Activated naive CD8-positive, alpha-beta T cell treated with anti-CD3 and anti-CD28 coated beads, Interleukin-2, amount 50 U/mL, for 24 hours (primary cell): ENCODE measurements at regions not wholly inside any gene's neighbourhood (a gene's known extent, or its start where the extent isn't known, plus 50 kb on each side); places are given as distances from the start of the nearest gene placed in this dataset.

Source experiments
- ATAC-seq: fragments of 150-1000 bp; cut with Tn5 transposase; one replicate; pipeline ENCODE4 v1.10.0; 2021
- DNase-seq: peaks from one replicate; pipeline ENCODE4 v3.0.0; 2021
- H3K27ac Mint-ChIP-seq: one replicate; pipeline ENCODE4 v1.8.0; 2021; ENCODE audit warnings: mild to moderate bottlenecking, mixed read lengths
- H3K27me3 Mint-ChIP-seq: one replicate; pipeline ENCODE4 v1.8.0; 2021; ENCODE audit warnings: mixed read lengths
- H3K36me3 Mint-ChIP-seq: one replicate; pipeline ENCODE4 v1.8.0; 2021; ENCODE audit warnings: low read depth, mixed read lengths
- H3K4me1 Mint-ChIP-seq: one replicate; pipeline ENCODE4 v1.8.0; 2021; ENCODE audit warnings: mixed read lengths
- H3K4me3 Mint-ChIP-seq: one replicate; pipeline ENCODE4 v1.8.0; 2021; ENCODE audit warnings: mild to moderate bottlenecking, moderate library complexity, mixed read lengths
- H3K9me3 Mint-ChIP-seq: one replicate; pipeline ENCODE4 v1.8.0; 2021; ENCODE audit warnings: mixed read lengths

DNA sequence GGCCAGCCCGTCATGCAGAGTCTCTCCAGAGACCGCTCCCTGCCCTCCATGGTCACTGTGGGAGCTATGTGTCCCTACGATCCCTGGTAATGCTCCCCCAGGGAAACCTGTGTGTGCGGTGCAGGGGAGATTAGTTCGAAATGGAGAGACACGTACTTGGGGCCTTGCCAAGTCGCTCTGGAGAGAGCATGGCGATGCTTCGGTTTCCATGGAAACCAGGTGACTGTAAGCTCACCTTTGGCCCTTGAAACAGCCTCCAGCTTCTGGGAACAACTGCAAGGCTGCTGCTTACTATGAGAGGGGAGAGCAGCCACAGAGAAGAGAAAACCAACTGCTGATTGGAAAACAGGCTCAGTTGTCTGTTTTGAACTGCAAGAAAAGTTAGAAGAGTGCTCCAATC lies 879.7 kb upstream of the EEF2KMT start:
- Mint-ChIP-seq H3K4me1 (no peaks in the 10 kb centered on the region), H3K27me3 (peaks cover 2% of the 10 kb centered on the region), H3K9me3 (peaks cover 13% of the 10 kb centered on the region), H3K27ac (no peak overlapping the region), H3K4me3 (no peak overlapping the region), H3K36me3 (no peaks in the 10 kb centered on the region)
- DNase-seq = no peak
- ATAC-seq = no peak

DNA sequence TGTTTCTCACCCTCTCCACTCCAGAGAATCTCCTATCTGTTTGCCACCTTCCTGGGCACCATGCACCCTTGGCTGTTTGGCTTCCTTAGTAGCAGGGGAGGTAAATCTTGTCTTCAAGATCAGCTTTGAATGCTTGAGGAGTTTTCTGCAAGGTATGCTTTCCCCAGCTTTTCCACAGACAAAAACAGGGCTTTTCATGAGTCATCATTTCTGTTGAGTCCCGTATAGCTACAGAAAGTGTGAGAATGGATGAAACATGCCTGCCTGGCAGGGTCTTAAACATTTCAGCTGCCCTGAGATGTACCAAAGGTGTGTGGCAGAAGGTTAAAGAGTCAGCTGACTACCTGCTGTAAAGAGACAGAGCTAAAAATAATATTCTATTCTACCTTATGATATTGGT lies 875.2 kb upstream of the EEF2KMT start:
- Mint-ChIP-seq H3K27me3 (no peaks in the 10 kb centered on the region), H3K4me1 (no peaks in the 10 kb centered on the region)

DNA sequence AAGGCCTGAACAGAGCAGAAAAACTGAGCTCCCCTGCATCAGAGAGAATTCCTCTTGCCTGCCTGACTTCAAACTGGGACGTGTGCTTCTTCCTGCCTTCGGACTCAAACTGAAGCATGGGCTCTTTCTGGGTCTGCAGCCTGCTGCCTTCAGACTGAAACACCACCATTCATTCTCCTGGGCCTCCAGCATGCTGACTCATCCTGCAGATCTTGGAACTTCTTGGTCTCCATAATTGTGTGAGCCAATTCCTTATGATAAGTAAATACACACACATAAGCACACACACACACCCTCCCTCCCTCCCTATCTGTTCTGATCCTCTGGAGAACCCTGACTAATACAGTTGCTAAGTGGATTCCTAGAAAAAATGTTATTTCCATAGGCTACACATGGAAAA lies 874.3 kb upstream of the EEF2KMT start:
- no peak overlapping the region for H3K27ac Mint-ChIP-seq
- H3K9me3 Mint-ChIP-seq = peaks cover 24% of the 10 kb centered on the region
- no peaks in the 10 kb centered on the region for H3K27me3 Mint-ChIP-seq
- no peaks in the 10 kb centered on the region for H3K4me1 Mint-ChIP-seq
- H3K36me3 Mint-ChIP-seq = no peaks in the 10 kb centered on the region
- no peak overlapping the region for H3K4me3 Mint-ChIP-seq
- DNase-seq = no peak
- ATAC-seq = no peak

More for the DNA sequence above, 875.2 kb upstream of the EEF2KMT start:
- Mint-ChIP-seq H3K27ac (no peak overlapping the region), H3K4me3 (no peak overlapping the region), H3K9me3 (peaks cover 24% of the 10 kb centered on the region), H3K36me3 (no peaks in the 10 kb centered on the region)
- no peak for DNase-seq
- no peak for ATAC-seq

DNA sequence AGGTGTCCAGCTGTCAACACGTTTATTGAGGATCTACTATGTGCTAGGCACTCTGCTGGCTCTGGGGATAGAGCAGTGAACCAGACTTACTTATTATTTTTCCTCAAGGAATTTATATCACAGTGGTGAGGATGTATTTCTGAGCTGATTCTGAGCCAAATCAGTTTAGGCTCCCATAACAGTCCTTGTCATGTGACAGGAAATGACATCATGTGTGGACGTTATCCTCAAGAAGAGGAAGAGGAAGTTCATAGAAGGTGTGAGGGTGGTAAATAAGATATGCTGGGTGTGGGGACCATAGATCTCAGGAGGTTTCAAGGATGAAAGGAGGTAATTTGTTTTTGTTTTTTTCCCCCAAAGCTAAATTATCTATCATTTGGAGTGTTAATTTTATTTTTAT lies 873.5 kb upstream of the EEF2KMT start:
- Mint-ChIP-seq H3K9me3 (peaks cover 24% of the 10 kb centered on the region), H3K27me3 (no peaks in the 10 kb centered on the region), H3K4me3 (no peak overlapping the region), H3K36me3 (no peaks in the 10 kb centered on the region), H3K4me1 (no peaks in the 10 kb centered on the region), H3K27ac (no peak overlapping the region)
- DNase-seq = no peak
- ATAC-seq = no peak

DNA sequence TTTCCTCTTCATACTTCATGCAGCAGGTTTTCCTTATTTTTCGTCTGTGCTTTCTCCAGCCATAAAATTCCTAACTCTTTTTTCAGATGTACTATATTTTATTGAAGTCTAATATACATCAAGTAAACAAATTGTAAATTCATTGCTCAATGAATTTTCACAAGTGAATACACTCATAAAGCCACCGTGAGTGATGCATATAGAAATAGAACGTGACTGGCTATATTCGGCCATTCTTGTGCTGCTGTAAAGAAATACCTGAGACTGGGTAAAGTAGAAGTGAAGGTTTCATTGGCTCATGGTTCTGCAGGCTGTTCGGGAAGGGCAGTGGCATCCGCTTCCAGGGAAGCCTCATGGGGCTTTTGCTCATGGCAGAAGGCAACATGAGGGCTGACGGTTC lies 868.4 kb upstream of the EEF2KMT start:
- H3K27ac Mint-ChIP-seq = no peak overlapping the region

DNA sequence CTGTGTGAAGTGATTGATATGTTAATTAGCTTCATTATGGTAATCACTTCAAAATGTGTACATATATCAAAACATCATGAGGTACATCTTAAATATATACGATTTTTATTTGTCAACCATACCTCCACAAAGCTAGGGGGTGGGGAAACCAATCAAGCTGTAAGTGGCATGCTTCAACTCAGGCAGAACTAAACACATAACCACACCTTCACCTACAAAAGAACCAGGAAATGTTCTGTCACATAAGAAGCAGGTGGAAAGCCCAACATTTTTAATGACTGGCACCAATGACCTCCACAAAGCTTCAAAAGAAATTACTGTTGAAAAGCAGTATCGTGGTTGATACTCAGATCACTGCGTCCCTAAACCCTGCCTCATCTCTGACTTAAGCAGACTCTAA lies 867.7 kb upstream of the EEF2KMT start:
- no peak overlapping the region for H3K27ac Mint-ChIP-seq
- H3K9me3 Mint-ChIP-seq = peaks cover 19% of the 10 kb centered on the region
- no peaks in the 10 kb centered on the region for H3K4me1 Mint-ChIP-seq
- DNase-seq (no peak), ATAC-seq (no peak)
- no peaks in the 10 kb centered on the region for H3K27me3 Mint-ChIP-seq
- H3K4me3 Mint-ChIP-seq = no peak overlapping the region
- H3K36me3 Mint-ChIP-seq = no peaks in the 10 kb centered on the region

More for the DNA sequence above, 868.4 kb upstream of the EEF2KMT start:
- no peak overlapping the region for H3K4me3 Mint-ChIP-seq
- H3K9me3 Mint-ChIP-seq = peaks cover 18% of the 10 kb centered on the region
- H3K27me3 Mint-ChIP-seq = no peaks in the 10 kb centered on the region
- H3K36me3 Mint-ChIP-seq = no peaks in the 10 kb centered on the region
- H3K4me1 Mint-ChIP-seq = no peaks in the 10 kb centered on the region
- no peak for DNase-seq
- no peak for ATAC-seq

DNA sequence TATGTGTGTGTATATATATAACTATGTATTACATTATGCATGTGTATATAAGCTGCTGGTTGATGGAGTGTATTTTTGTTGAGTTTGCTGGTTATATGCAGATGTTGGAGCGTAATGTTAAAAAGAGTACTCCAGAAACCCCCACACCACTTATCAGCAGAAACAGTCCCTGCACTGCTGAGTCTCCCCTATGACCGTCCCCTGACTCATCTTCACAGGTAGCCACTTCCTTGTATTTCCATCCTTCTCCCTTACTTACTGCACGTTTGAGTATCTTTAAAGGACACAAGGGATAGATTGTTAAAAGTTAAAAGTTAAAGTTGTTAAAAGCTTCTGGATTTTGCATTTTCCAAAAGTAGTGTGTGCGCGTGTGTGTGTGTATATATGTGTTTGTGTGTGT lies 853.9 kb upstream of the EEF2KMT start:
- H3K27ac Mint-ChIP-seq = no peak overlapping the region
- no peak overlapping the region for H3K4me3 Mint-ChIP-seq
- no peaks in the 10 kb centered on the region for H3K27me3 Mint-ChIP-seq
- DNase-seq = no peak
- H3K36me3 Mint-ChIP-seq = no peaks in the 10 kb centered on the region
- ATAC-seq = no peak
- H3K9me3 Mint-ChIP-seq = peaks cover 4% of the 10 kb centered on the region
- H3K4me1 Mint-ChIP-seq = no peaks in the 10 kb centered on the region

DNA sequence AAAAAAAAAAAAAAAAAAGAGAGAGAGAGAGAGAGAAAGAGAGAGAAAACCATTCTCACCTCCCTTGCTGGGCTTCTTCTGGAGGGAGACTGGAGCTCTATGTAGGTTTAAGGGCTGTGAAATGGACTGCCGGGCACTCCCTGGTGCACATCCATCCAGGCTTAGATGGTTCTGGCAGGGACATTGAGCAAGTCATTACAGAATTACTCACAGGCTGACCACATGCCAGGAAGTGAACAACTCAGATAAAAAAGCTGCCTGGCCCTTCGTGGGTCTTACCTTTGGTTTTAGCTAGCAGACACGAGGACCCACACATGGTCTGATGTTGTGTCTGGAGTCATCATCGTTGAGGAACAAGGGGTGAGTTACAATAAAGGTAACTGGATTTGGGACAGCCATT lies 847.4 kb upstream of the EEF2KMT start:
- no peaks in the 10 kb centered on the region for H3K36me3 Mint-ChIP-seq
- no peak overlapping the region for H3K27ac Mint-ChIP-seq
- H3K27me3 Mint-ChIP-seq = no peaks in the 10 kb centered on the region
- no peak for ATAC-seq
- H3K9me3 Mint-ChIP-seq = peaks cover 38% of the 10 kb centered on the region
- no peak overlapping the region for H3K4me3 Mint-ChIP-seq
- H3K4me1 Mint-ChIP-seq = no peaks in the 10 kb centered on the region
- no peak for DNase-seq

DNA sequence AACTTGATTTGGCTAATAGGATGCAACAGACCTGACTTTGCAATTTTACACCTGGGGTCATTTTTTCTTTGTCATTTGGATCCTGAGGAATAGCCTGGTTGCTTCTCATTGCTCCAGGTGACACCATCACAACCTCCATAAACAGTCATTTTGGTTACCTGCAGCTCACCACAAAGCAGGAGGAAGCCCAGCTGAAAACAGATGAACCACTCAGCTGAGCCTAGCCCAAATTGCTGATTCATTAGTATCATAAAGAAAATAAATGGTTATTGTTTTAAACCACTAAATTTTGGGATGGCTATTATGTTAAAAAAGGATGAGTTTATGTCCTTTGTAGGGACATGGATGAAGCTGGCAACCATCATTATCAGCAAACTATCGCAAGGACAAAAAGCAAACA lies 841.0 kb upstream of the EEF2KMT start:
- H3K9me3 Mint-ChIP-seq = peaks cover 39% of the 10 kb centered on the region
- no peaks in the 10 kb centered on the region for H3K27me3 Mint-ChIP-seq
- no peak overlapping the region for H3K4me3 Mint-ChIP-seq
- H3K4me1 Mint-ChIP-seq = no peaks in the 10 kb centered on the region
- no peaks in the 10 kb centered on the region for H3K36me3 Mint-ChIP-seq
- DNase-seq (no peak), ATAC-seq (no peak)
- H3K27ac Mint-ChIP-seq = no peak overlapping the region

DNA sequence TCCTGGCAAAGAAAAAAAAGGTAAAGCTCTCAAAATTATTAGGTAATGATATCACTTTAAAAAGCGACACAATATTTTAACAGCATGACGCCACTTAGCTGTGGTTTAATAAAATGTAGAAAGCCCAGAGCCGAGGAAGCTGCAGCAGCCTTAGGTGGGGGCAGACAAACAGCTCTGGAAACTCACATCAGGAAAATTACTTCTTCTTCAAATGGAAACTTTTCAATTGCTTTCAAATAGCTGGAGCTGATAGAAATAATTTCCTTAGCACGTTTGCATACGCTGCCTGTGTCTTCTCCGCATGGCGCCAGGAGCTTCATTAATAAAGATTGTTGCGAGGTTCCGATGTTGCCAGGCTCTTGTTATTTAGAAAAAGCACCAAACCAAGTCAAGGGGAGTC lies 835.3 kb upstream of the EEF2KMT start:
- DNase-seq = no peak
- no peaks in the 10 kb centered on the region for H3K36me3 Mint-ChIP-seq
- no peak for ATAC-seq
- H3K9me3 Mint-ChIP-seq = peaks cover 19% of the 10 kb centered on the region
- H3K27me3 Mint-ChIP-seq = no peaks in the 10 kb centered on the region
- no peak overlapping the region for H3K27ac Mint-ChIP-seq
- H3K4me3 Mint-ChIP-seq = no peak overlapping the region
- no peaks in the 10 kb centered on the region for H3K4me1 Mint-ChIP-seq

DNA sequence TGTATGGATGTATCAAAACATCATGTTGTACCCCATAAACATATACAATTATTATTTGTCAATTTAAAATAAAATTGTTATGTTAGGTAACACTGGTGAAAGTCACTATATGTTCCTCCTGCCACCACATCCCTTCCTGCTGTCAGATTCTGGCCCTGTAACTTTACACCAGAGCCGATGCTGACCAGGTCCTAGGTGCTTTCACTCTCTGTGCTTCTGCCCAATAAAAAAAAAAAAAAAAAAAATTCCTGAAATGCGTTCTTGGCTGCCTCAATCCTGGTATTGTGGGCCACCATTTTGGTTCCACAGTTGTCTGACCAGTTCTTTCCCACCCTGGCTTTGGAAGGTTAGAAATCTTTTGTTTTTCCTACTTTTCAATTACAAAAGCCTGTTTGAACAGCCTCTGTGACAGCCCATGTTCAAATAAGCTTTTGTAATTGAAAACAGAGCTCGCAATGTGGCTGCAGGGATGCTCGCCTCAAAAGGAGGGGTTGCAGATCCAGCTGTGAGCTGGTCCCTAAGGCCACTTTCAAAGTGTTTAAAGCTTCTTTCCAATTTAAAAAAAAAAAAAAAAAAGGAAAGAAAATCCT lies 831.0 kb upstream of the EEF2KMT start:
- Mint-ChIP-seq H3K4me1 (no peaks in the 10 kb centered on the region), H3K9me3 (peaks cover 24% of the 10 kb centered on the region), H3K4me3 (no peak overlapping the region), H3K36me3 (no peaks in the 10 kb centered on the region), H3K27me3 (no peaks in the 10 kb centered on the region), H3K27ac (no peak overlapping the region)
- no peak for DNase-seq
- ATAC-seq = no peak

DNA sequence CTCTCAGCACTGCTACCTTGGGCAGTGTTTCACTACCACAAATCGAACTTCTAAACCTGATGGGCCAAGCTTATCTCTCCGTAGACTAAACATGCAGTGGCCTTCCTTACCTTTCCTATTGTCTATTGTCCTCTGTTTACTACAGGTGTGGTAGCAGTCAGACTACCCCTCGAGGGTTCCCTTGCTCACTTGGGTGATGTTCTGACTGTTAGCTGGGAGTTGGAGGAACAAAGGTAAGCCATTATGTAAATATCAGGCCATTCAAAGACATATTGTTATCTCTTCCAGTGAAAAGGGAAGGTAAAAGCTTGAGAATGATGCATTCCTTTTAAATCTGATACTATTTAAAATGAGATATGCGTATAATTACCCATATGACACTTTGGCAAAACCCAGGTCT lies 828.3 kb upstream of the EEF2KMT start:
- no peak for ATAC-seq

DNA sequence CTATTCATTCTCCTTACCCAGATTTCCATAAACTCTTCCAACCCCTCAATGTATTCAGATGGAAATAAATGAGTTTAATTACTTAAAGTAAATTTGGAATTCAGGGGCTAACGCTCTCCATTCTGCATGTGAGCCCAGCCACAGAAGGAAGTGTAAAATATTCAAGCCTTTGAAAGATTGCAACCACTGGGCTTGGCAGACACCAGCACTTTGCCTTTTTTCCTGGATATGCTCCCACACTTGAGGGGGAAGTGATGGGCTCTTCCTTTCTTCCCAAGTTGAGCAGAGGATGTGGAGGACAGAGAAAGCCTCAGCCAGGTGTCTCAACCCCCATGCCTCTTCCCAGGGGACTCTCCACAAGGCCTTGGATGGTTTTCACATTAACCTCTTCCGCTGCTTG lies 825.1 kb upstream of the EEF2KMT start:
- Mint-ChIP-seq H3K27ac (no peak overlapping the region), H3K27me3 (no peaks in the 10 kb centered on the region), H3K4me3 (no peak overlapping the region), H3K36me3 (no peaks in the 10 kb centered on the region), H3K9me3 (peaks cover 6% of the 10 kb centered on the region), H3K4me1 (no peaks in the 10 kb centered on the region)
- ATAC-seq = no peak
- DNase-seq = no peak

More for the DNA sequence above, 828.3 kb upstream of the EEF2KMT start:
- no peaks in the 10 kb centered on the region for H3K36me3 Mint-ChIP-seq
- peaks cover 14% of the 10 kb centered on the region for H3K9me3 Mint-ChIP-seq
- no peaks in the 10 kb centered on the region for H3K27me3 Mint-ChIP-seq
- H3K4me3 Mint-ChIP-seq = no peak overlapping the region
- DNase-seq = no peak
- H3K4me1 Mint-ChIP-seq = no peaks in the 10 kb centered on the region
- H3K27ac Mint-ChIP-seq = no peak overlapping the region

DNA sequence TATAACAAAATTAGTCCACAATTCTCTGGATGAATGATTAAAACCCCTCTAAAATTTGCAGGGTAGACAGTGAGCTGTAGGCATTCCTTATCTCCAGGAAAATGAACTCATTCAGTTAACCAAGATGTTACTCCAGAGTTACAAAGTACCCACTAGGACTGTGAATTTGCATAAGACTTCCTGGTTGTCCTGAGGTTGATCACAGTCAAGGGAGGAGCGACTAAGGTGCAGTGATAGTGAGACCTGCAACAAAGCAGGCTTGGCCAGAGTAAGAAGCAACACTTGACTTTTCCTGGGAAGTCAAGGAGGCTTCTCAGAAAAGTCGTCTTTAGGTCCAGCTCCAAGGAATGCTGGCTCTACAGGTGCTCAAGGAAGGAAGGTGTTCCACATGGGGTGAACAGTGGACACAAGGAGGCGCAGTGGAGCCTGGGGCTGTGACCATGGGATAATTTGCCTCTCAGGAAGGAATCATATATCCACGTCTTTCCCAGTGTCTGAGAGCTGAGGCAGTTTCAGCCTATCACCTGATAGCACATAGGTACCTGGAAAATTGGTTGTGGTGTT lies 821.1 kb upstream of the EEF2KMT start:
- H3K9me3 Mint-ChIP-seq = peaks cover 13% of the 10 kb centered on the region
- no peaks in the 10 kb centered on the region for H3K4me1 Mint-ChIP-seq
- ATAC-seq = no peak
- H3K4me3 Mint-ChIP-seq = no peak overlapping the region
- H3K27me3 Mint-ChIP-seq = no peaks in the 10 kb centered on the region
- H3K27ac Mint-ChIP-seq = no peak overlapping the region
- DNase-seq = no peak
- H3K36me3 Mint-ChIP-seq = no peaks in the 10 kb centered on the region

DNA sequence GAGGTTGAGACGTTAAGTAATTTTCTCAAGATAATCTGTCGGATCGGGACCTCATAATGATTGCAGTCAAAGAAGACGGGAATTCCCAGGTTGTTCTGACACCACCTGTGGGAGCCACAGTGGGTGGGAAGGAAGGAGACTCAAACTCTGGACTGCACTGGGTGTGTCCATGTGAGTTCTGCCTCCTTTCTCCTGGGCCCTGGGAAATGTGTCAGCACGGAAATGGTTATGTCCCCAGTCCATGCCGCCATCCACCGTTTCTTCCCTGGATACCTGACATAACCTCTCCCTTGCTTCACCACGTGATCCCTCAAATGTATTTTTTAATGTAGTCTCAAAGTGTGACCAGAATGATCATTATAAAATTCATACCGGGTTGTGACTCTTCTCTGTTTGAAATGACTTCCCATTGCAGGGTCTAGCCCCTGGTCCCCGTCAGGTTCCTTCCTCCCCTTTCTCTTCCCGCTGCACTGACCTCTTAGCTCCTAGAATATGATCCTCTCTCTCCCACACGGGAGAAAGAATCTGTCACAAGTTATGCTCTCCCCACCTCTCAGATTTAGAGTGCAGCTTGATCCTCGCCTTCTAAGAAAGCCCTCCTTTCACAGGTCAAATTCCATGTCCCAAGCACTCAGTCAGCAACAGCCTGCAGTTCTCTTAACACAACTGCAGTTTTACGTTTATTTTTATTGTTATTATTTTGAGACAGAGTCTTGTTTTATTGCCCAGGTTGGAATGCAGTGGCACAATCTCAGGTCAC lies 820.0 kb upstream of the EEF2KMT start:
- Mint-ChIP-seq H3K36me3 (no peaks in the 10 kb centered on the region), H3K4me3 (no peak overlapping the region), H3K27ac (no peak overlapping the region), H3K27me3 (no peaks in the 10 kb centered on the region), H3K4me1 (no peaks in the 10 kb centered on the region), H3K9me3 (peaks cover 13% of the 10 kb centered on the region)
- DNase-seq (no peak), ATAC-seq (no peak)
